ENCODE measurements at regions not wholly inside any gene's neighbourhood (a gene's known extent, or its start where the extent isn't known, plus 50 kb on each side); places are given as distances from the start of the nearest gene placed in this dataset.

- no peak for DNase-seq
Measured at GRCh38 chr7:32428546-32428945, 61.6 kb downstream of the LSM5 start.

- peak; percentile 22 for DNase-seq
Measured at GRCh38 chr7:32427769-32428291, 62.4 kb downstream of the LSM5 start.

- DNase-seq = no peak
Measured at GRCh38 chr7:32416846-32417245, 73.3 kb downstream of the LSM5 start.

- DNase-seq = no peak
Measured at GRCh38 chr7:32415936-32416335, 74.2 kb downstream of the LSM5 start.

GRCh38 chr7:32415519-32415918, 74.7 kb downstream of the LSM5 start:
- no peak for DNase-seq

GRCh38 chr7:32412471-32412870, 77.7 kb downstream of the LSM5 start:
- no peak for DNase-seq

GRCh38 chr7:32410545-32410944, 79.6 kb downstream of the LSM5 start:
- no peak for DNase-seq

- DNase-seq = no peak
Measured at GRCh38 chr7:32406386-32406785, 83.8 kb downstream of the LSM5 start.

- no peak for DNase-seq
Measured at GRCh38 chr7:32403463-32404229, 86.5 kb downstream of the LSM5 start.

- DNase-seq = no peak
Measured at GRCh38 chr7:32400676-32401075, 89.5 kb downstream of the LSM5 start.

GRCh38 chr7:32399311-32399710, 90.9 kb downstream of the LSM5 start:
- no peak for DNase-seq

GRCh38 chr7:32395168-32395567, 95.0 kb downstream of the LSM5 start:
- DNase-seq = no peak

- DNase-seq = no peak
Measured at GRCh38 chr7:32393861-32394260, 96.3 kb downstream of the LSM5 start.

GRCh38 chr7:32390210-32390609, 100.0 kb downstream of the LSM5 start:
- DNase-seq = no peak

- no peak for DNase-seq
Measured at GRCh38 chr7:32385316-32385956, 104.7 kb downstream of the LSM5 start.

GRCh38 chr7:32381024-32381601, 109.1 kb downstream of the LSM5 start:
- no peak for DNase-seq

- no peak for DNase-seq
Measured at GRCh38 chr7:32379510-32380112, 110.6 kb downstream of the LSM5 start.

GRCh38 chr7:32378988-32379387, 111.2 kb downstream of the LSM5 start:
- no peak for DNase-seq

- DNase-seq = no peak
Measured at GRCh38 chr7:32364581-32364980, 125.6 kb downstream of the LSM5 start.

- DNase-seq = no peak
Measured at GRCh38 chr7:32360127-32360526, 130.1 kb downstream of the LSM5 start.

GRCh38 chr7:32357535-32358277, 132.5 kb downstream of the LSM5 start:
- DNase-seq = no peak

- no peak for DNase-seq
Measured at GRCh38 chr7:32347244-32347828, 142.8 kb downstream of the LSM5 start.
